ENCODE measurements at regions not wholly inside any gene's neighbourhood (a gene's known extent, or its start where the extent isn't known, plus 50 kb on each side); places are given as distances from the start of the nearest gene placed in this dataset.

- Mint-ChIP-seq H3K4me3 (no peak overlapping the region), H3K36me3 (no peaks in the 10 kb centered on the region), H3K9me3 (peaks cover 0 to 6% (median 3%) of the 10 kb centered on the region in 11 donors), H3K4me1 (no peaks in the 10 kb centered on the region), H3K27ac (no peak overlapping the region), H3K27me3 (peaks cover 2 to 12% (median 4%) of the 10 kb centered on the region in 5 donors)
- Histone ChIP-seq H3K27ac (ENCODE audit: low read depth, low read length) (no peak overlapping the region), H3K9me3 (ENCODE audit: control insufficient read depth in 2 of 3, low read length in 3 of 3) (peaks cover 0 to 4% (median 0%) of the 10 kb centered on the region in 3 experiments), H3K36me3 (ENCODE audit: control insufficient read depth in 2 of 3, insufficient read depth in 3 of 3, low read length in 3 of 3) (no peaks in the 10 kb centered on the region), H3K4me1 (ENCODE audit: control insufficient read depth in 2 of 2, insufficient read depth in 2 of 2, low read length in 2 of 2) (no peaks in the 10 kb centered on the region), H3K27me3 (ENCODE audit: control insufficient read depth in 2 of 2, insufficient read depth in 2 of 2, low read length in 2 of 2) (no peaks in the 10 kb centered on the region), H3K4me3 (ENCODE audit: low read length) (no peak overlapping the region)
- DNase-seq: no peak
- POLR2A ChIA-PET: no interaction called here
- ATAC-seq: no peak
- CTCF ChIA-PET: interaction anchor here (0.7 kb wide), 1 partner anchor 1704 kb away, joined by 3 read pairs; no protein-coding TSS in a partner anchor
- intact Hi-C loops (cut with micrococcal nuclease): loop anchor here in 1 of 2 donors (10.0 kb wide), 1 partner anchor 82 kb away; no protein-coding TSS in a partner anchor
Observed at GRCh38 chr18:51603111-51603510, 405.6 kb upstream of the MEX3C start.

DNA sequence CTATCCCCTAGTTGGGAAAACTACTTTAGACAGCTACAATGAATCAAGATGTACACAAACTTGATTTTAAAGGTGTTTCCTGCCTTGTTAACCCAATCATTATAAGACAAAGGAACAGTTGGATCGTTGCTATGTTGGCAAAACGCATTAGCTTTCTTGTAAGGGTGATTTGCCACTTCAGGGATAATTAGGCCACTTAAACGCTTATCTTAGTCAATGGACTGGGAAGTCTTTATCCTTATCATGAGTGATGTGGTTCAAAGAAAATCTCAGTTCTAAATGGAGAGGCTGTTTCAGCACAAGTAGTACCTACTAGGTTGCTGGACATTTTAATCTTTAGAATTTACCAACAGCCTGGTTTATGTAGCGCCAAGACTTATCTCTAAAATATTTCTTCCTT, 406.1 kb upstream of the MEX3C start:
- Mint-ChIP-seq H3K4me1 (no peaks in the 10 kb centered on the region), H3K27ac (no peak overlapping the region), H3K36me3 (no peaks in the 10 kb centered on the region), H3K9me3 (peaks cover 0 to 4% (median 2%) of the 10 kb centered on the region in 11 donors), H3K27me3 (peaks cover 0 to 12% (median 3%) of the 10 kb centered on the region in 5 donors), H3K4me3 (no peak overlapping the region)
- CTCF ChIA-PET: no interaction called here
- Histone ChIP-seq H3K27me3 (ENCODE audit: control insufficient read depth in 2 of 2, insufficient read depth in 2 of 2, low read length in 2 of 2) (no peaks in the 10 kb centered on the region), H3K27ac (ENCODE audit: low read depth, low read length) (no peak overlapping the region), H3K36me3 (ENCODE audit: control insufficient read depth in 2 of 3, insufficient read depth in 3 of 3, low read length in 3 of 3) (no peaks in the 10 kb centered on the region), H3K9me3 (ENCODE audit: control insufficient read depth in 2 of 3, low read length in 3 of 3) (peaks cover 0 to under 1% (median 0%) of the 10 kb centered on the region in 3 experiments), H3K4me3 (ENCODE audit: low read length) (no peak overlapping the region), H3K4me1 (ENCODE audit: control insufficient read depth in 2 of 2, insufficient read depth in 2 of 2, low read length in 2 of 2) (no peaks in the 10 kb centered on the region)
- ATAC-seq: no peak
- DNase-seq: no peak
- POLR2A ChIA-PET: no interaction called here
- intact Hi-C loops (cut with micrococcal nuclease): loop anchor here in 1 of 2 donors (10.0 kb wide), 1 partner anchor 81 kb away; no protein-coding TSS in a partner anchor

DNA sequence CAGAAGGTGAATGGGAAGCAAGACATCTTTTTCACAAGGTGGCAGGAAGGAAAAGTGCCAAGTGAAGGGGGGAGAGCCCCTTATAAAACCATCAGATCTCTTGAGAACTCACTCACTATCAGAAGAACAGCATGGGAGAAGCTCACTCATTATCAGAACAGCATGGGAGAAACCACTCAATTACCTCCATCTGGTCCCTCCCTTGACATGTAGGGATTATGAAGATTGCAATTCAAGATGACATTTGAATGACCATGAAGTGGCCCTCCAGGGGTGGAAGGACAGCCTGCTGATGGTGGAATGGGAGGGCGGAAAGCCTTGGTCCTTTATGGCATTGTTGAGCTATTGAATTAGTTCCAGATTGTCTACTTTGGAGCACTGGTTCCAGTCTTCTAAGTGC, 413.0 kb upstream of the MEX3C start:
- CTCF ChIA-PET: no interaction called here
- Histone ChIP-seq H3K4me3 (ENCODE audit: low read length) (no peak overlapping the region), H3K27me3 (ENCODE audit: control insufficient read depth in 2 of 2, insufficient read depth in 2 of 2, low read length in 2 of 2) (no peaks in the 10 kb centered on the region), H3K27ac (ENCODE audit: low read depth, low read length) (no peak overlapping the region), H3K9me3 (ENCODE audit: control insufficient read depth in 2 of 3, low read length in 3 of 3) (no peaks in the 10 kb centered on the region), H3K4me1 (ENCODE audit: control insufficient read depth in 2 of 2, insufficient read depth in 2 of 2, low read length in 2 of 2) (no peaks in the 10 kb centered on the region), H3K36me3 (ENCODE audit: control insufficient read depth in 2 of 3, insufficient read depth in 3 of 3, low read length in 3 of 3) (no peaks in the 10 kb centered on the region)
- no peak for DNase-seq
- H3K4me3 Mint-ChIP-seq: no peak overlapping the region
- H3K36me3 Mint-ChIP-seq: no peaks in the 10 kb centered on the region
- no peak for ATAC-seq
- no peaks in the 10 kb centered on the region for H3K4me1 Mint-ChIP-seq
- H3K9me3 Mint-ChIP-seq: peaks cover 0 to 6% (median 2%) of the 10 kb centered on the region in 11 donors
- intact Hi-C loops (cut with micrococcal nuclease): no loop called here
- POLR2A ChIA-PET: no interaction called here
- no peak overlapping the region for H3K27ac Mint-ChIP-seq
- peaks cover 2 to 13% (median 7%) of the 10 kb centered on the region in 5 donors for H3K27me3 Mint-ChIP-seq

GRCh38 chr18:51611326-51611725, 413.8 kb upstream of the MEX3C start:
- H3K27ac Mint-ChIP-seq: no peak overlapping the region
- no peaks in the 10 kb centered on the region for H3K4me1 ChIP-seq (ENCODE audit: control insufficient read depth in 2 of 2, insufficient read depth in 2 of 2, low read length in 2 of 2)
- H3K27me3 ChIP-seq (ENCODE audit: control insufficient read depth in 2 of 2, insufficient read depth in 2 of 2, low read length in 2 of 2): no peaks in the 10 kb centered on the region
- no peak for DNase-seq
- peaks cover 2 to 18% (median 11%) of the 10 kb centered on the region in 5 donors for H3K27me3 Mint-ChIP-seq
- no peaks in the 10 kb centered on the region for H3K4me1 Mint-ChIP-seq
- intact Hi-C loops (cut with micrococcal nuclease): no loop called here
- H3K4me3 Mint-ChIP-seq: no peak overlapping the region
- H3K9me3 Mint-ChIP-seq: peaks cover 0 to 6% (median 2%) of the 10 kb centered on the region in 11 donors
- ATAC-seq: no peak
- no peak overlapping the region for H3K4me3 ChIP-seq (ENCODE audit: low read length)
- H3K9me3 ChIP-seq (ENCODE audit: control insufficient read depth in 2 of 3, low read length in 3 of 3): no peaks in the 10 kb centered on the region
- no peak overlapping the region for H3K27ac ChIP-seq (ENCODE audit: low read depth, low read length)
- no peaks in the 10 kb centered on the region for H3K36me3 Mint-ChIP-seq
- no peaks in the 10 kb centered on the region for H3K36me3 ChIP-seq (ENCODE audit: control insufficient read depth in 2 of 3, insufficient read depth in 3 of 3, low read length in 3 of 3)
- ChIA-PET CTCF (no interaction called here), POLR2A (no interaction called here)

DNA sequence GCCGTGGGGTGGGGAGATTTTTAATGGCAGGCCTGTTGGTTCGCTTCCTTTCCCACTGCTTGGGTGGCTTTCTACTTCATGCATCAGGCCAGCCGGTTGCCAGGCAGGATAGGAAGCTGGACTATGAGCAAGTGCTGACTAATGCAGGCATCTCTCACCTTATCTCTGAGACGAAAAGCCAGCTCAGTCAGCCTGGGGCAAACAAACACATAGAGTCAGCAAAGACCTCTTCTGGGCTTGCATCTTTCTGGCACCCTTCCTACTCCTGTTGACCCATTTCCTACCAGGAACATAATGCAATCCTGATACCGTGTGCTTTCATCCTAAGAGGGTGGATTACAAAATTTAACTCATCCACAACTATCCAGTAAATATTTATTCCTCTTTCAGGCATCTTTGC, 416.6 kb upstream of the MEX3C start:
- ATAC-seq: no peak
- Histone ChIP-seq H3K27me3 (ENCODE audit: control insufficient read depth in 2 of 2, insufficient read depth in 2 of 2, low read length in 2 of 2) (no peaks in the 10 kb centered on the region), H3K36me3 (ENCODE audit: control insufficient read depth in 2 of 3, insufficient read depth in 3 of 3, low read length in 3 of 3) (no peaks in the 10 kb centered on the region), H3K9me3 (ENCODE audit: control insufficient read depth in 2 of 3, low read length in 3 of 3) (no peaks in the 10 kb centered on the region), H3K4me3 (ENCODE audit: low read length) (no peak overlapping the region), H3K27ac (ENCODE audit: low read depth, low read length) (no peak overlapping the region), H3K4me1 (ENCODE audit: control insufficient read depth in 2 of 2, insufficient read depth in 2 of 2, low read length in 2 of 2) (no peaks in the 10 kb centered on the region)
- H3K36me3 Mint-ChIP-seq: no peaks in the 10 kb centered on the region
- H3K4me3 Mint-ChIP-seq: no peak overlapping the region
- ChIA-PET POLR2A (no interaction called here), CTCF (no interaction called here)
- H3K9me3 Mint-ChIP-seq: peaks cover 0 to 6% (median 2%) of the 10 kb centered on the region in 11 donors
- H3K27ac Mint-ChIP-seq: no peak overlapping the region
- no peaks in the 10 kb centered on the region for H3K4me1 Mint-ChIP-seq
- intact Hi-C loops (cut with micrococcal nuclease): no loop called here
- H3K27me3 Mint-ChIP-seq: peaks cover 0 to 33% (median 13%) of the 10 kb centered on the region in 5 donors
- DNase-seq: no peak

- Mint-ChIP-seq H3K27ac (no peak overlapping the region), H3K36me3 (no peaks in the 10 kb centered on the region), H3K27me3 (peaks cover 0 to 41% (median 17%) of the 10 kb centered on the region in 5 donors), H3K4me1 (no peaks in the 10 kb centered on the region), H3K4me3 (no peak overlapping the region), H3K9me3 (peaks cover 0 to 4% (median 2%) of the 10 kb centered on the region in 11 donors)
- DNase-seq: no peak
- ChIA-PET POLR2A (no interaction called here), CTCF (no interaction called here)
- H3K9me3 ChIP-seq (ENCODE audit: control insufficient read depth in 2 of 3, low read length in 3 of 3): no peaks in the 10 kb centered on the region
- H3K36me3 ChIP-seq (ENCODE audit: control insufficient read depth in 2 of 3, insufficient read depth in 3 of 3, low read length in 3 of 3): no peaks in the 10 kb centered on the region
- no peak overlapping the region for H3K27ac ChIP-seq (ENCODE audit: low read depth, low read length)
- H3K4me1 ChIP-seq (ENCODE audit: control insufficient read depth in 2 of 2, insufficient read depth in 2 of 2, low read length in 2 of 2): no peaks in the 10 kb centered on the region
- no peaks in the 10 kb centered on the region for H3K27me3 ChIP-seq (ENCODE audit: control insufficient read depth in 2 of 2, insufficient read depth in 2 of 2, low read length in 2 of 2)
- intact Hi-C loops (cut with micrococcal nuclease): no loop called here
- no peak for ATAC-seq
- H3K4me3 ChIP-seq (ENCODE audit: low read length): no peak overlapping the region
Observed at GRCh38 chr18:51614967-51615571, 417.6 kb upstream of the MEX3C start.

- Mint-ChIP-seq H3K36me3 (peaks cover 0 to 5% (median 0%) of the 10 kb centered on the region in 5 donors), H3K9me3 (peaks cover 0 to 8% (median 2%) of the 10 kb centered on the region in 11 donors), H3K4me3 (no peak overlapping the region), H3K27me3 (peaks cover 15 to 48% (median 34%) of the 10 kb centered on the region in 5 donors), H3K27ac (no peak overlapping the region), H3K4me1 (no peaks in the 10 kb centered on the region)
- ChIA-PET POLR2A (no interaction called here), CTCF (no interaction called here)
- Histone ChIP-seq H3K27me3 (ENCODE audit: control insufficient read depth in 2 of 2, insufficient read depth in 2 of 2, low read length in 2 of 2) (peaks cover 0 to 3% of the 10 kb centered on the region in 2 donors), H3K27ac (ENCODE audit: low read depth, low read length) (no peak overlapping the region), H3K4me3 (ENCODE audit: low read length) (no peak overlapping the region), H3K36me3 (ENCODE audit: control insufficient read depth in 2 of 3, insufficient read depth in 3 of 3, low read length in 3 of 3) (no peaks in the 10 kb centered on the region), H3K4me1 (ENCODE audit: control insufficient read depth in 2 of 2, insufficient read depth in 2 of 2, low read length in 2 of 2) (no peaks in the 10 kb centered on the region), H3K9me3 (ENCODE audit: control insufficient read depth in 2 of 3, low read length in 3 of 3) (no peaks in the 10 kb centered on the region)
- intact Hi-C loops (cut with micrococcal nuclease): no loop called here
- ATAC-seq (no peak), DNase-seq (no peak)
Observed at GRCh38 chr18:51617167-51617566, 419.7 kb upstream of the MEX3C start.
